DND-41 (cell line): ENCODE measurements at regions not wholly inside any gene's neighbourhood (a gene's known extent, or its start where the extent isn't known, plus 50 kb on each side); places are given as distances from the start of the nearest gene placed in this dataset.
"Not testable (repeated sequence)": the region's sequence is repeated elsewhere in the genome, so short reads cannot be mapped to it uniquely, and the experiment has no call there.

Experiments used
- ATAC-seq: fragments of 200-7000 bp; cut with Tn5 transposase; 3 replicates; pipeline ENCODE4 v1.9.1; 2021; ENCODE audit warnings: low read depth; ENCODE audit not compliant: insufficient read depth
- DNase-seq: peaks from one replicate; pipeline ENCODE4 v3.0.0-alpha.2; 2020
- H2AFZ ChIP-seq: 2 replicates; pipeline ENCODE4 v1.6.0; 2012; ENCODE audit warnings: low read depth, low read length
- H3K27ac ChIP-seq: 2 replicates; pipeline ENCODE4 v1.5.1; 2012; ENCODE audit warnings: low read length, inconsistent platforms
- H3K27me3 ChIP-seq: fragments of 200-600 bp; sonication (generic); 2 replicates; pipeline ENCODE4 v1.6.0; 2012; ENCODE audit warnings: low read length, mild to moderate bottlenecking, inconsistent platforms; ENCODE audit not compliant: insufficient read depth, poor library complexity
- H3K36me3 ChIP-seq: 2 replicates; pipeline ENCODE4 v1.5.1; 2012; ENCODE audit warnings: low read length, inconsistent platforms; ENCODE audit not compliant: insufficient read depth
- H3K4me1 ChIP-seq: 2 replicates; pipeline ENCODE4 v1.5.1; 2012; ENCODE audit warnings: mild to moderate bottlenecking, low read length; ENCODE audit not compliant: insufficient read depth
- H3K4me2 ChIP-seq: 2 replicates; pipeline ENCODE4 v1.6.0; 2012; ENCODE audit warnings: mild to moderate bottlenecking, moderate library complexity, low read length, inconsistent platforms; ENCODE audit not compliant: insufficient read depth
- H3K4me3 ChIP-seq, 2 experiments: fragments of 200-600 bp in 1 of 2; shearing (Covaris generic) in 1 of 2; 2 replicates each; pipeline ENCODE4 v1.5.1; 2012 to 2016; ENCODE audit warnings: inconsistent platforms in 2 of 2, low read length in 2 of 2, mild to moderate bottlenecking in 2 of 2, low read depth in 1 of 2, moderate library complexity in 1 of 2
- H3K79me2 ChIP-seq: 2 replicates; pipeline ENCODE4 v1.6.0; 2012; ENCODE audit warnings: low read length, inconsistent platforms; ENCODE audit not compliant: insufficient read depth
- H3K9ac ChIP-seq: 2 replicates; pipeline ENCODE4 v1.6.0; 2012; ENCODE audit warnings: low read depth, mild to moderate bottlenecking, inconsistent platforms, low read length, moderate library complexity
- H3K9me3 ChIP-seq: 2 replicates; pipeline ENCODE4 v1.5.1; 2012; ENCODE audit warnings: low read length, moderate library complexity, mild to moderate bottlenecking, inconsistent platforms; ENCODE audit not compliant: insufficient read depth, severe bottlenecking
- H4K20me1 ChIP-seq: 2 replicates; pipeline ENCODE4 v1.6.0; 2012; ENCODE audit warnings: low read length; ENCODE audit not compliant: insufficient read depth
- EZH2 ChIP-seq: IDR thresholded peaks from 3 replicates; pipeline ENCODE4 v1.6.1; 2012; ENCODE audit warnings: borderline replicate concordance, low read depth, mild to moderate bottlenecking, moderate library complexity, low read length, inconsistent platforms; ENCODE audit not compliant: severe bottlenecking
- TF ChIP-seq, protein P1 (sequence below): IDR thresholded peaks from 2 replicates; pipeline ENCODE4 v1.5.1; 2012; ENCODE audit warnings: borderline replicate concordance, low read length, moderate library complexity, mild to moderate bottlenecking; ENCODE audit not compliant: poor library complexity, severe bottlenecking; ENCODE audit errors: extremely low read depth

DNA sequence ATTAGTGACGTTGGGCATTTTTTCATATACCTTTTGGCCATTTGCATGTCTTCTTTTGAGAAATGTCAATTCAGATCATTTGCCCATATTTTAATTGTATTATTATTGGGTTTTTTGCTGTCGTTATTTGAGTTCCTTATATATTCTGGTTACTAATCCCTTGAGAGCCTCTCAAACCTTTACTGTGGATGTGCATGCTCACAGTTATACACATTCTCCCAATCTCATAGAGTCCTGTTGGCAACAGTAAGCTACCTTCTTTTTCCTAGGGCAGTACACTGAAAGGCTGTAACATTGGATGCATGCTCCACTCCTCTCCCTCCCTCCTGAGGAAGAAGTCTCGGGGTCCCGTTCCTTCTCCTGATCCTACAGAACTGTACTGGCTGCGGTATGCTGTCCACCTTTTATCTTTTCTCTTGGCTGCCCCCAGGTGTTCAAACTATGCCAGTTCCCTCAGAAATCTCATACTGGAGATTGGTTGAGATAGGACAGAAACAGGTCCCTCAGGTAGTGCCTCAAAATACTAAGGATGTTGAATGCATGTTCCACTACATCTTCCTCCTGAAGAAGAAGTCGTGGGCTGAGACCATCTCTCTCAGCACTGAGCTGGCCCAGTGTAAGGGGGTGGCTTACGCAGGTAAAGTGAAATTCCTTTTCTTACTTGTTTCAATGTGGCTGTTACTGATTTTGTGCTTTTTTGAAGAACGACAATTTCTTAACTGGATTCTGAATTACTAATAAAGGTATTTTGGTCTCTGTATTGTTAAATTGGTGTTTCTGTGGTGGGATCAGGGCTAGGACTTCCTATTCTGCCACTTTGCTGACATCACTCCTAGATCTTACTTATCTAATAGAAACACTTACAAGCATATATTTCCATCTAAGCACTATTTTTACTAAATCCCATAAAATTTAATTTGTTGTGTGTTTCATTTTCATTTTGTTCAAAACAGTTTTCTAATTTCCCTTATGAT lies 145.4 kb upstream of the HUWE1 start:
- H3K27me3 ChIP-seq, result no peaks in the 10 kb centered on the region
- no peaks in the 10 kb centered on the region for H4K20me1 ChIP-seq
- DNase-seq (peak; percentile 61), ATAC-seq (peak; percentile 99)
- H3K4me2 ChIP-seq, result peak overlapping the region; percentile 37; the same call in 1 of the 2 replicates
- H2AFZ ChIP-seq, result peak overlapping the region; percentile 36
- no peak overlapping the region for H3K4me3 ChIP-seq
- H3K9me3 ChIP-seq, result no peaks in the 10 kb centered on the region
- H3K79me2 ChIP-seq, result no peaks in the 10 kb centered on the region
- H3K27ac ChIP-seq, result no peak overlapping the region
- peaks cover 5% of the 10 kb centered on the region; the same call in 1 of the 2 replicates for H3K4me1 ChIP-seq
- TF ChIP-seq, protein P1, sequence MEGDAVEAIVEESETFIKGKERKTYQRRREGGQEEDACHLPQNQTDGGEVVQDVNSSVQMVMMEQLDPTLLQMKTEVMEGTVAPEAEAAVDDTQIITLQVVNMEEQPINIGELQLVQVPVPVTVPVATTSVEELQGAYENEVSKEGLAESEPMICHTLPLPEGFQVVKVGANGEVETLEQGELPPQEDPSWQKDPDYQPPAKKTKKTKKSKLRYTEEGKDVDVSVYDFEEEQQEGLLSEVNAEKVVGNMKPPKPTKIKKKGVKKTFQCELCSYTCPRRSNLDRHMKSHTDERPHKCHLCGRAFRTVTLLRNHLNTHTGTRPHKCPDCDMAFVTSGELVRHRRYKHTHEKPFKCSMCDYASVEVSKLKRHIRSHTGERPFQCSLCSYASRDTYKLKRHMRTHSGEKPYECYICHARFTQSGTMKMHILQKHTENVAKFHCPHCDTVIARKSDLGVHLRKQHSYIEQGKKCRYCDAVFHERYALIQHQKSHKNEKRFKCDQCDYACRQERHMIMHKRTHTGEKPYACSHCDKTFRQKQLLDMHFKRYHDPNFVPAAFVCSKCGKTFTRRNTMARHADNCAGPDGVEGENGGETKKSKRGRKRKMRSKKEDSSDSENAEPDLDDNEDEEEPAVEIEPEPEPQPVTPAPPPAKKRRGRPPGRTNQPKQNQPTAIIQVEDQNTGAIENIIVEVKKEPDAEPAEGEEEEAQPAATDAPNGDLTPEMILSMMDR, result peak; percentile 73
- no peak for TF ChIP-seq EZH2
- no peak overlapping the region for H3K9ac ChIP-seq
- H3K36me3 ChIP-seq, result no peaks in the 10 kb centered on the region

DNA sequence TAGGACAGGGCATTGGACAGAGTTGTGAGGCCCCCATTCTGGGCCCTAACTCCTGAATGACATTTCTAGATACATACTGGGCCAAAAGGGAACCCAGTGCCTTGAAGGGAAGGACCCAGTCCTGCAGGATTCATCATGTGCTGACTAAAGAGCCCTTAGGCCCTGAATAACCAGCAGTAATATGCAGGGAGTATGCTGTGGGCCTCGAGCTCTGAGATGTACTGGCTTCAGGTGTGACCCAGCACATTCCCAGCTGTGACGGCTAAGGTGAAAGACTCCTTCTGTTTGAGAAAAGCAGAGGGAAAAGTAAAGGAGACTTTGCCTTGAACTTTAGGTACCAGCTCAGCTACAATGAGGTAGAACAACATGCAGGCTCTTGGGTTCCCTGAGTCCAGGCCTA lies 138.2 kb upstream of the HUWE1 start:
- DNase-seq (no peak), ATAC-seq (no peak)
- H3K4me1 ChIP-seq, result no peaks in the 10 kb centered on the region
- no peak overlapping the region for H3K4me3 ChIP-seq
- H2AFZ ChIP-seq, result no peak overlapping the region
- no peaks in the 10 kb centered on the region for H4K20me1 ChIP-seq
- TF ChIP-seq, protein P1, result no peak
- no peak for TF ChIP-seq EZH2
- H3K36me3 ChIP-seq, result no peaks in the 10 kb centered on the region
- H3K27ac ChIP-seq, result no peak overlapping the region
- H3K4me2 ChIP-seq, result no peak overlapping the region
- H3K27me3 ChIP-seq, result no peaks in the 10 kb centered on the region
- H3K9me3 ChIP-seq, result no peaks in the 10 kb centered on the region
- no peaks in the 10 kb centered on the region for H3K79me2 ChIP-seq
- no peak overlapping the region for H3K9ac ChIP-seq

DNA sequence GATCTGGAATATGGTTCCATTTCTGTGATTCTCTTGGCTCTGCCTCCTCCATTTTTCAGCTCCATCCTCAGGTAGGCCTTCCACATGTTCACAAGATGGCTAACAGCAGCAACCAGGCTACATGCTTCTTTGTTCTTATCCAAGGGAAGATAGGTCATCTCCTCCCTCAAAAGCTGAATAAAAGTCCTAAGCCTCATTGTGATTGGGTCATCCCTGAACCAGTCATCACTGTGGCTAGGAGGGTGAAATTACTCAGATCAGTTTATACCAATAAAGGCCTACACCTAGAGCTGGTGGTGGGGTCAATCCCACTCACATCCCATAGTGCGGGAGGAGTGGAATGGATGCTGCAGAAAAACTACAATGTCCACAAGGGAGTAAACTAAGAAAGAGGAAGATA lies 131.6 kb upstream of the HUWE1 start:
- DNase-seq, H4K20me1 ChIP-seq, H3K36me3 ChIP-seq, ATAC-seq, H3K27me3 ChIP-seq, H2AFZ ChIP-seq, H3K4me2 ChIP-seq, H3K9ac ChIP-seq, H3K4me1 ChIP-seq, H3K4me3 ChIP-seq, H3K9me3 ChIP-seq, H3K27ac ChIP-seq, H3K79me2 ChIP-seq: not testable (repeated sequence)

DNA sequence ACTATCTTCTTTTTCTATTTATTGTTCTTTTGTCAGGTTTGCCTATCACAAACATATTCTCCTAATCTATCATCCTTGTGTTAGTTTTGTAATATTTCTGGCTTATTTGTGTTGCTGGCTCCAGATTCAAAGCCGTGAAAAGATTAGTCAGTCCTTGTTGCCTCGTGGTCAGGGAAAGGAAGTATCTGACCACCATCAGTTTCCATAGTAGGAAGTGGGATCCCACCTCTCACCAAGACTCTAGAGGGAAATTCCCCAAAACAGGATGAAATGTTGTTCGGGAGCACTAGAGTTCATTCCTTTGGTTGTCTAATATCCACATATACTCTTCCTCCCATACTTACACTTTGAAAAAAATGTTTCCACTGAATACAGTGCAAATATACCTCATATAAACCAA lies 131.0 kb upstream of the HUWE1 start:
- no peaks in the 10 kb centered on the region for H3K4me1 ChIP-seq
- H4K20me1 ChIP-seq, result no peaks in the 10 kb centered on the region
- no peak overlapping the region for H2AFZ ChIP-seq
- H3K79me2 ChIP-seq, result no peaks in the 10 kb centered on the region
- no peak for TF ChIP-seq EZH2
- TF ChIP-seq, protein P1, result no peak
- H3K9ac ChIP-seq, result no peak overlapping the region
- DNase-seq, result no peak
- H3K27me3 ChIP-seq, result no peaks in the 10 kb centered on the region
- no peaks in the 10 kb centered on the region for H3K36me3 ChIP-seq
- no peaks in the 10 kb centered on the region for H3K9me3 ChIP-seq
- no peak overlapping the region for H3K4me2 ChIP-seq
- no peak overlapping the region for H3K27ac ChIP-seq
- H3K4me3 ChIP-seq, result no peak overlapping the region
- no peak for ATAC-seq
